PC-3 (cell line): ENCODE measurements at regions not wholly inside any gene's neighbourhood (a gene's known extent, or its start where the extent isn't known, plus 50 kb on each side); places are given as distances from the start of the nearest gene placed in this dataset.

ENCODE experiments used
- EZH2 ChIP-seq: fragments of 300-600 bp; sonication (generic); IDR thresholded peaks from one replicate; pipeline ENCODE4 v1.6.1; 2017; ENCODE audit warnings: antibody characterized with exemption, mild to moderate bottlenecking, low read length; ENCODE audit not compliant: unreplicated experiment
- TF ChIP-seq, protein P1 (sequence below): fragments of 300-600 bp; sonication (generic); conservative IDR thresholded peaks from 2 replicates; pipeline ENCODE4 v1.5.1; 2017; ENCODE audit warnings: antibody characterized with exemption, low read depth, mild to moderate bottlenecking, low read length

DNA sequence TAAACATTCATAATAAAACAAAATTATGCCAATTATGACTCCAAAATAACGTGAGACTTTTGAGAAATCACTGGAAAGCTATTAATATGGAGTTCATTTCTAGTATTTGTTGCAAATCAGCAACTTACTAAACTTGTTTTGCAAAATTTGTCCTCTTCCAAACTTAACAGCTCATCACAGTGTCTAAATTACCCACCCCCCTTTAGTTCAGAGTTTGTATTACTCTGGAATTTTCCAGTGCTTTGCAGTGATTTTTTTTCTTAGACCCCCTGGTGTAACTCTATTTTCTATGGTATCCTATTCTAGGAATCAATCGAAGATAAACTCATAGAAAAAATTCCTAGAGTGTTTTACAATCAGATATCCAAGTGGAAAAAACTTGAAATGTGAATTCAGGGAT, 72.4 kb upstream of the CACHD1 start:
- TF ChIP-seq, protein P1, sequence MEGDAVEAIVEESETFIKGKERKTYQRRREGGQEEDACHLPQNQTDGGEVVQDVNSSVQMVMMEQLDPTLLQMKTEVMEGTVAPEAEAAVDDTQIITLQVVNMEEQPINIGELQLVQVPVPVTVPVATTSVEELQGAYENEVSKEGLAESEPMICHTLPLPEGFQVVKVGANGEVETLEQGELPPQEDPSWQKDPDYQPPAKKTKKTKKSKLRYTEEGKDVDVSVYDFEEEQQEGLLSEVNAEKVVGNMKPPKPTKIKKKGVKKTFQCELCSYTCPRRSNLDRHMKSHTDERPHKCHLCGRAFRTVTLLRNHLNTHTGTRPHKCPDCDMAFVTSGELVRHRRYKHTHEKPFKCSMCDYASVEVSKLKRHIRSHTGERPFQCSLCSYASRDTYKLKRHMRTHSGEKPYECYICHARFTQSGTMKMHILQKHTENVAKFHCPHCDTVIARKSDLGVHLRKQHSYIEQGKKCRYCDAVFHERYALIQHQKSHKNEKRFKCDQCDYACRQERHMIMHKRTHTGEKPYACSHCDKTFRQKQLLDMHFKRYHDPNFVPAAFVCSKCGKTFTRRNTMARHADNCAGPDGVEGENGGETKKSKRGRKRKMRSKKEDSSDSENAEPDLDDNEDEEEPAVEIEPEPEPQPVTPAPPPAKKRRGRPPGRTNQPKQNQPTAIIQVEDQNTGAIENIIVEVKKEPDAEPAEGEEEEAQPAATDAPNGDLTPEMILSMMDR = no peak
- no peak for TF ChIP-seq EZH2
